HEK293 (cell line): ENCODE measurements at regions not wholly inside any gene's neighbourhood (a gene's known extent, or its start where the extent isn't known, plus 50 kb on each side); places are given as distances from the start of the nearest gene placed in this dataset.

Experiments
- CTCF ChIA-PET: fragments of 350-600 bp; formaldehyde crosslinking; extraction: SDS; loops from one replicate; lab custom pipeline; 2021; ENCODE audit warnings: antibody characterized with exemption; lab: Yijun Ruan, JAX
- POLR2A ChIA-PET: fragments of 300-600 bp; formaldehyde crosslinking; extraction: SDS; loops from one replicate; lab custom pipeline; 2020; ENCODE audit warnings: antibody characterized with exemption, inconsistent platforms; lab: Yijun Ruan, JAX
- H3K27ac ChIP-seq: fragments of 200-500 bp; sonication (Bioruptor generic); 2 replicates; pipeline ENCODE4 v1.5.1; 2014; ENCODE audit warnings: low read depth, low read length, control low read depth, inconsistent platforms; ENCODE audit errors: extremely low read depth
- H3K36me3 ChIP-seq, 2 experiments: fragments of 200-500 bp in 1 of 2; sonication (Bioruptor generic) in 1 of 2; 1 replicate in 1 of 2; 2 replicates in 1 of 2; pipeline ENCODE4 v1.5.1; 2014 to 2017; ENCODE audit warnings: inconsistent platforms in 2 of 2, low read length in 2 of 2; ENCODE audit not compliant: control insufficient read depth in 2 of 2, insufficient read depth in 1 of 2
- H3K4me1 ChIP-seq: fragments of 200-500 bp; sonication (Bioruptor generic); 2 replicates; pipeline ENCODE4 v1.5.1; 2014; ENCODE audit warnings: mild to moderate bottlenecking, low read length, inconsistent platforms; ENCODE audit not compliant: control insufficient read depth, insufficient read depth
- H3K4me3 ChIP-seq: 2 replicates; pipeline ENCODE4 v1.5.1; 2011; ENCODE audit warnings: low read depth, mild to moderate bottlenecking, control low read depth, low read length, moderate library complexity
- H3K9me3 ChIP-seq: fragments of 200-500 bp; sonication (Bioruptor generic); 2 replicates; pipeline ENCODE4 v1.5.1; 2014; ENCODE audit warnings: low read depth, low read length, inconsistent platforms; ENCODE audit not compliant: control insufficient read depth, insufficient read depth
- BCL11A ChIP-seq: fragments of 450-650 bp; formaldehyde crosslinking; IDR thresholded peaks from 2 replicates; pipeline ENCODE4 v1.5.1; 2016; ENCODE audit warnings: low read depth, missing biosample characterization, missing genetic modification characterization
- GLIS1 ChIP-seq: fragments of 450-650 bp; formaldehyde crosslinking; IDR thresholded peaks from 2 replicates; pipeline ENCODE4 v1.5.1; 2016; ENCODE audit warnings: missing biosample characterization, missing genetic modification characterization
- HOXD13 ChIP-seq: sonication (generic); formaldehyde crosslinking; IDR thresholded peaks from 2 replicates; pipeline ENCODE4 v1.8.0; 2022; ENCODE audit warnings: missing genetic modification reagents, borderline replicate concordance
- SP3 ChIP-seq: fragments of 450-650 bp; formaldehyde crosslinking; IDR thresholded peaks from 2 replicates; pipeline ENCODE4 v1.5.1; 2016; ENCODE audit warnings: missing biosample characterization, missing genetic modification characterization
- TCF7L2 ChIP-seq: IDR thresholded peaks from 2 replicates; pipeline ENCODE4 v1.6.1; 2011; ENCODE audit warnings: low read depth, mild to moderate bottlenecking, inconsistent platforms, low read length, moderate library complexity, borderline replicate concordance
- ZNF155 ChIP-seq: fragments of 450-650 bp; formaldehyde crosslinking; IDR thresholded peaks from 2 replicates; pipeline ENCODE4 v1.5.1; 2016; ENCODE audit warnings: missing biosample characterization, missing genetic modification characterization
- ZNF24 ChIP-seq: fragments of 450-650 bp; formaldehyde crosslinking; IDR thresholded peaks from 2 replicates; pipeline ENCODE4 v1.5.1; 2016; ENCODE audit warnings: missing biosample characterization, missing genetic modification characterization
- ZNF266 ChIP-seq: fragments of 450-650 bp; formaldehyde crosslinking; IDR thresholded peaks from 2 replicates; pipeline ENCODE4 v1.5.1; 2016; ENCODE audit warnings: missing biosample characterization, missing genetic modification characterization, low read depth
- ZNF341 ChIP-seq: fragments of 450-650 bp; formaldehyde crosslinking; IDR thresholded peaks from 2 replicates; pipeline ENCODE4; 2016; ENCODE audit warnings: low read depth, missing biosample characterization, missing genetic modification characterization
- ZNF404 ChIP-seq: fragments of 450-650 bp; formaldehyde crosslinking; IDR thresholded peaks from 2 replicates; pipeline ENCODE4 v1.5.1; 2017; ENCODE audit warnings: missing biosample characterization, missing genetic modification characterization
- ZNF48 ChIP-seq: fragments of 450-650 bp; formaldehyde crosslinking; IDR thresholded peaks from 2 replicates; pipeline ENCODE4 v1.5.1; 2016; ENCODE audit warnings: missing biosample characterization, missing genetic modification characterization
- ZNF596 ChIP-seq: fragments of 450-650 bp; IDR thresholded peaks from 2 replicates; pipeline ENCODE4 v1.5.0; 2018; ENCODE audit warnings: missing biosample characterization, mild to moderate bottlenecking, missing genetic modification characterization, moderate library complexity
- ZNF623 ChIP-seq: fragments of 450-650 bp; formaldehyde crosslinking; IDR thresholded peaks from 2 replicates; pipeline ENCODE4 v1.5.1; 2016; ENCODE audit warnings: missing biosample characterization, missing genetic modification characterization
- ZNF624 ChIP-seq: fragments of 450-650 bp; formaldehyde crosslinking; IDR thresholded peaks from 2 replicates; pipeline ENCODE4 v1.5.1; 2017; ENCODE audit warnings: missing biosample characterization, missing genetic modification characterization
- ZNF629 ChIP-seq: fragments of 450-650 bp; formaldehyde crosslinking; IDR thresholded peaks from 2 replicates; pipeline ENCODE4 v1.5.1; 2017; ENCODE audit warnings: missing biosample characterization, missing genetic modification characterization
- ZNF654 ChIP-seq: fragments of 450-650 bp; formaldehyde crosslinking; IDR thresholded peaks from 2 replicates; pipeline ENCODE4 v1.5.1; 2016; ENCODE audit warnings: low read depth, missing biosample characterization, missing genetic modification characterization
- ZNF837 ChIP-seq: fragments of 450-650 bp; formaldehyde crosslinking; IDR thresholded peaks from 2 replicates; pipeline ENCODE4 v1.5.1; 2016; ENCODE audit warnings: missing biosample characterization, missing genetic modification characterization
- TF ChIP-seq, protein P1 (sequence below): fragments of 450-650 bp; formaldehyde crosslinking; IDR thresholded peaks from 2 replicates; pipeline ENCODE4 v1.5.1; 2016; ENCODE audit warnings: missing biosample characterization, missing genetic modification characterization
- TF ChIP-seq, protein P2 (sequence below): fragments of 450-650 bp; formaldehyde crosslinking; IDR thresholded peaks from 2 replicates; pipeline ENCODE4 v1.5.1; 2017; ENCODE audit warnings: missing biosample characterization, missing genetic modification characterization

DNA sequence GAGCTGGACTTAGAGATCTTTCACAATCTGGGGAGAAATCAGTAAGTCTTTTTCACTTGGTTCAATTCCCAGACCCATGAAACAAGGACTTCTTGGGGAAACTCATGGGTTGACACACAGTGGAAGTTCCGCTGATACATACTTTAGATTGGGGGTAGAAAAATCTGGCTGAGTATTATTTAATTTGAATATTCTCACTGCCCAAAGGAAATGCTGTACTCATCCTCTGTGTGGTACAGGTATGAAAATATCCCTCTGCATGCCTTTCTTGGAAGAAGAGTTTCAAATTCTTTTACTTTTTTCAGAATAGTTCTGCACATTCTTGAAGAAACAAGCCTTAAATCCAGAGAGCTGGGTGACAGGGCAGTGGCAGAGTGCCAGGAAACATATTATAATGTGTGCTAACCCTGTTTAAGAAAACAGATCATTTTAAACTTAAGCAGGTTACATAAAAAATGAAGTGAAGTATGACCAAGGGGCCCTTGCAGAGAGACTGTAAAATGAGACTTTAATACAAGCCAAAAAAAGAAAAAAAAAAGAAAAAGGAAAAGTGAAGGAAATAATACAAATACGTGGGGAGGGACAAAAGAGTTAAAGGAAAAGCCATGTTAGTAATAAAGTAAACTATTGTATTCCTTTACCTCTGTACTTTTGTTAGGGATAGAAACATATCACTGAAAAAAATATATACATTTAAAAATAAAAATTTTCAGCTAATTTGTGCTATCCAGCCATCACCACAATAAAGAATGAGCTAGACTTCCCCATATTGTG is 173.4 kb upstream of the NR3C1 start:
- H3K27ac ChIP-seq = no peak overlapping the region
- CTCF ChIA-PET = interaction anchor here (0.6 kb wide), 1 partner anchor 609 kb away, joined by 3 read pairs; no protein-coding TSS in a partner anchor

DNA sequence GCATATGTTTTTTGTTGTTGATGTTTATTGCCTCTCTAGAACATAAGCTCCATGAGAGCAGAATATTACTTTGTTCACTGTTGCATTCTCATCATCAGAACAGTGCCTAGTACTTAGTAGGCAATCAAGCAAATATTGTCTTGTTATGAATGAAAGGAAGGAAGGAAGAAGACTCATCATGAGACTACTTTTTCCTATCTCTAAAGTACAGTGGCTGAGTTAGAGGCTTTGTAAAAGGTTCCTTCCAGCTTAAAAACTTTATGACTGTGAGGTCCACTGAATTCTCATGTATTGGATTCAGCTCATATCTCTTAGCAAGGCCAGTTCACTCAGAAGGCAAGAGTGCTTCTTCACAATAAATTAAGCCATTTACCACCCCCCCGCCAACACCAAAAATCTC is 171.8 kb upstream of the NR3C1 start:
- peaks cover 10% of the 10 kb centered on the region for H3K4me1 ChIP-seq
- CTCF ChIA-PET = no interaction called here
- H3K27ac ChIP-seq = no peak overlapping the region
- no peaks in the 10 kb centered on the region for H3K36me3 ChIP-seq
- H3K9me3 ChIP-seq = no peaks in the 10 kb centered on the region
- TF ChIP-seq TCF7L2 = no peak
- TF ChIP-seq ZNF623 (tag by site-specific recombination) = no peak
- TF ChIP-seq BCL11A (tag by site-specific recombination) = no peak
- TF ChIP-seq, protein P1, sequence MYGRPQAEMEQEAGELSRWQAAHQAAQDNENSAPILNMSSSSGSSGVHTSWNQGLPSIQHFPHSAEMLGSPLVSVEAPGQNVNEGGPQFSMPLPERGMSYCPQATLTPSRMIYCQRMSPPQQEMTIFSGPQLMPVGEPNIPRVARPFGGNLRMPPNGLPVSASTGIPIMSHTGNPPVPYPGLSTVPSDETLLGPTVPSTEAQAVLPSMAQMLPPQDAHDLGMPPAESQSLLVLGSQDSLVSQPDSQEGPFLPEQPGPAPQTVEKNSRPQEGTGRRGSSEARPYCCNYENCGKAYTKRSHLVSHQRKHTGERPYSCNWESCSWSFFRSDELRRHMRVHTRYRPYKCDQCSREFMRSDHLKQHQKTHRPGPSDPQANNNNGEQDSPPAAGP = no peak
- no peak for TF ChIP-seq ZNF624
- no peak for TF ChIP-seq GLIS1 (tag by site-specific recombination)
- TF ChIP-seq HOXD13 = no peak
- no peak for TF ChIP-seq ZNF837 (tag by site-specific recombination)
- no peak for TF ChIP-seq ZNF404 (tag by site-specific recombination)
- TF ChIP-seq ZNF654 (tag by site-specific recombination) = no peak
- no peak for TF ChIP-seq ZNF155 (tag by site-specific recombination)
- H3K4me3 ChIP-seq = no peak overlapping the region
- POLR2A ChIA-PET = interaction anchor here (1.2 kb wide), 1 partner anchor 19 kb away, joined by 3 read pairs; no protein-coding TSS in a partner anchor

More for the DNA sequence above, 173.4 kb upstream of the NR3C1 start:
- POLR2A ChIA-PET = interaction anchor here (0.6 kb wide), 1 partner anchor 172 kb away, joined by 3 read pairs; no protein-coding TSS in a partner anchor
- Histone ChIP-seq H3K9me3 (no peaks in the 10 kb centered on the region), H3K36me3 (no peaks in the 10 kb centered on the region), H3K4me3 (no peak overlapping the region)
- peak; percentile 99 for TF ChIP-seq ZNF266 (tag by site-specific recombination)
- no peak for TF ChIP-seq ZNF48 (tag by site-specific recombination)
- peak; percentile 60 for TF ChIP-seq ZNF341 (tag by site-specific recombination)
- TF ChIP-seq ZNF629 (tag by site-specific recombination) = no peak
- no peak for TF ChIP-seq SP3 (tag by site-specific recombination)
- TF ChIP-seq, protein P2, sequence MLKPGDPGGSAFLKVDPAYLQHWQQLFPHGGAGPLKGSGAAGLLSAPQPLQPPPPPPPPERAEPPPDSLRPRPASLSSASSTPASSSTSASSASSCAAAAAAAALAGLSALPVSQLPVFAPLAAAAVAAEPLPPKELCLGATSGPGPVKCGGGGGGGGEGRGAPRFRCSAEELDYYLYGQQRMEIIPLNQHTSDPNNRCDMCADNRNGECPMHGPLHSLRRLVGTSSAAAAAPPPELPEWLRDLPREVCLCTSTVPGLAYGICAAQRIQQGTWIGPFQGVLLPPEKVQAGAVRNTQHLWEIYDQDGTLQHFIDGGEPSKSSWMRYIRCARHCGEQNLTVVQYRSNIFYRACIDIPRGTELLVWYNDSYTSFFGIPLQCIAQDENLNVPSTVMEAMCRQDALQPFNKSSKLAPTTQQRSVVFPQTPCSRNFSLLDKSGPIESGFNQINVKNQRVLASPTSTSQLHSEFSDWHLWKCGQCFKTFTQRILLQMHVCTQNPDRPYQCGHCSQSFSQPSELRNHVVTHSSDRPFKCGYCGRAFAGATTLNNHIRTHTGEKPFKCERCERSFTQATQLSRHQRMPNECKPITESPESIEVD (tag by site-specific recombination) = peak; percentile 72
- TF ChIP-seq, all 188 proteins: peak for 3
- H3K4me1 ChIP-seq = peaks cover 12% of the 10 kb centered on the region

DNA sequence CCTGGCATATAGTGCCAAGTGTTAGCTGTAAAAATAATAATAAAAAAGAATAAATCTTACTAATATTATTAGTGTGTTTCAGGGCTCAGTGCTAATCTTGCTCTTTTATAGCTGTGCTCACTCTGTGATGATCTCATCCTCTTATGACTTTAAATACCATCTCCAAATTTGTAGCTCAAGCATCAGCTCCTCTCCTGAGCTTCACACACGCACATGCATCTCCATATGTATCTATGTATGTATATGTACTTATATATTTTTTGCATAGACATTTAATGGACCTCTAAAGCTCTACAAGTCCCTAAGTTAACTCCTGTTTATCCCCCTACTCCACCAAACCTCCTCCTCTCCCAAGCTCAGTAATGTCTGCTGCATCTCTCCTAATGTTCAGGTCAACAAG is 170.8 kb upstream of the NR3C1 start:
- no peak for TF ChIP-seq ZNF596 (tag by site-specific recombination)
- 0 out of 2 replicates have a peak, but pooled peaks have one; percentile 0 for TF ChIP-seq ZNF24 (tag by site-specific recombination)
- Histone ChIP-seq H3K4me3 (no peak overlapping the region), H3K4me1 (peaks cover 10% of the 10 kb centered on the region), H3K27ac (no peak overlapping the region), H3K9me3 (no peaks in the 10 kb centered on the region), H3K36me3 (no peaks in the 10 kb centered on the region)
- POLR2A ChIA-PET = interaction anchor here (0.5 kb wide), 1 partner anchor 8 kb away, joined by 3 read pairs; no protein-coding TSS in a partner anchor
- CTCF ChIA-PET = interaction anchor here (0.6 to 0.7 kb wide), 2 partner anchors 12 to 463 kb away, joined by 3 to 7 read pairs; no protein-coding TSS in a partner anchor
